ENCODE measurements at regions not wholly inside any gene's neighbourhood (a gene's known extent, or its start where the extent isn't known, plus 50 kb on each side); places are given as distances from the start of the nearest gene placed in this dataset.

DNA sequence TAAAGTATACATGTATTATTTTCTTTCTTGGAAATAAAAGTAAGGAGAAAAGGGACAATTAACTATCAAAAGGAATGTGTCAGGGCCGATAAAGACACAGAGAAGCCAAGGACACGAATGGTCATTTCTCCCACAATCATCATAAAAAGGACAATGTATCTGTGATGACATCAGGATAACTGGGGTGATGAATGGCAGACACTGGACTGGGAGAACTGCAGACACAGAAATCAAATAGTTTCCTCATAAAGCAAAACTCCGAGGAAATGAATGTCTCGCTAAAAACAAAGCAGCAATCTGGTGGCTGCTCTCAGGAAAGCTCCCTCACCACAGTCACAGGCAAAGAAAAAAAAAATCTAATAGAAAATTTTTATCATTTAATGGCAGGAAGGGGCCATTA is 69.3 kb upstream of the NPY start:
- TF ChIP-seq, protein P1, sequence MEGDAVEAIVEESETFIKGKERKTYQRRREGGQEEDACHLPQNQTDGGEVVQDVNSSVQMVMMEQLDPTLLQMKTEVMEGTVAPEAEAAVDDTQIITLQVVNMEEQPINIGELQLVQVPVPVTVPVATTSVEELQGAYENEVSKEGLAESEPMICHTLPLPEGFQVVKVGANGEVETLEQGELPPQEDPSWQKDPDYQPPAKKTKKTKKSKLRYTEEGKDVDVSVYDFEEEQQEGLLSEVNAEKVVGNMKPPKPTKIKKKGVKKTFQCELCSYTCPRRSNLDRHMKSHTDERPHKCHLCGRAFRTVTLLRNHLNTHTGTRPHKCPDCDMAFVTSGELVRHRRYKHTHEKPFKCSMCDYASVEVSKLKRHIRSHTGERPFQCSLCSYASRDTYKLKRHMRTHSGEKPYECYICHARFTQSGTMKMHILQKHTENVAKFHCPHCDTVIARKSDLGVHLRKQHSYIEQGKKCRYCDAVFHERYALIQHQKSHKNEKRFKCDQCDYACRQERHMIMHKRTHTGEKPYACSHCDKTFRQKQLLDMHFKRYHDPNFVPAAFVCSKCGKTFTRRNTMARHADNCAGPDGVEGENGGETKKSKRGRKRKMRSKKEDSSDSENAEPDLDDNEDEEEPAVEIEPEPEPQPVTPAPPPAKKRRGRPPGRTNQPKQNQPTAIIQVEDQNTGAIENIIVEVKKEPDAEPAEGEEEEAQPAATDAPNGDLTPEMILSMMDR (conservative IDR thresholded peaks at IDR 0.05), result no peak
- no peak overlapping the region for H3K27ac ChIP-seq

DNA sequence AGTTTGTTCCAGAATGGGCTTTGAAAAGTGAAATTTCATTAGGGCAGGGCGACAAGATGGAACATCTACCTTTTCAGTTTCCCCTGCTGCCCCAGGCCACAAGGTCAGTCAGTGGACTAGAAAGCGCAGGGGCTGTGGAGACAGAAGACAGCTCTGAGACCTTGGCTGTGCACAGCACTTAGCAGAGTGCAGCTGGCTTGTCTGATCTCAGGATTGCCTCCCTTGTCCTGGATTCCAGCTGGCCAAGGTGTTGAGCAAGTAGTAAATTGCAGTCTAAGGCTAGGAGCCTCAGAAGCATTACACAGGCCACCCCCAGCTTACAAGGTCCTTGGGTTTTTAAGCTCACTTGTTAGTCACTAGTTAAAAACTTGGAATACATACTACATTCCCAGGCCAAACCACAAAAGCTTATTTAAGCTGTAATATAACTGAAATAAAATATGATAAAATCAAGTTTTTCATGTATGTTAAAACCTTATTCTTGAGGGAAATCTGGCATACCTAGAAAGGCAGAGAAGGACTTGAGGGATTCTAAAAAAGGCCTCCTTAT is 67.3 kb upstream of the NPY start:
- no peak overlapping the region for H3K27ac ChIP-seq
- TF ChIP-seq, protein P1 (conservative IDR thresholded peaks at IDR 0.05), result no peak

DNA sequence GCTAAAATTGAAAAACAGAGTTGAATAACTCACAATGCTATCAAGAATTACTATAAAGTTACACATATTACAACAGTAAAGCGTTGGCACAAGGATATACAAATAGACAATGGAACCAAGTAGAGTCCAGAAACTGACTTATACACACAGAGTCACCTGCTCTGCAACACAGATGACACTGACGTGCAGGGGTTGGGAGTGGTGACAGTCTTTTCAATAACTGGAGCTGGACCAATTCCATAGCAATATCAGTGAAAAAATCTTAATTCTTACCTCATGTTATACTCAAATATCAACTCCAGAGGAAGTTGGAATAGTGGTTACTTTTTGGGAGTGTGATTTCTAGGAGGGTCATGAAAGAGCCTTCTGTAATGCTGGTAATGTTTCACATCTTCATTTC is 62.5 kb upstream of the NPY start:
- TF ChIP-seq, protein P1 (conservative IDR thresholded peaks at IDR 0.05), result no peak
- no peak overlapping the region for H3K27ac ChIP-seq

DNA sequence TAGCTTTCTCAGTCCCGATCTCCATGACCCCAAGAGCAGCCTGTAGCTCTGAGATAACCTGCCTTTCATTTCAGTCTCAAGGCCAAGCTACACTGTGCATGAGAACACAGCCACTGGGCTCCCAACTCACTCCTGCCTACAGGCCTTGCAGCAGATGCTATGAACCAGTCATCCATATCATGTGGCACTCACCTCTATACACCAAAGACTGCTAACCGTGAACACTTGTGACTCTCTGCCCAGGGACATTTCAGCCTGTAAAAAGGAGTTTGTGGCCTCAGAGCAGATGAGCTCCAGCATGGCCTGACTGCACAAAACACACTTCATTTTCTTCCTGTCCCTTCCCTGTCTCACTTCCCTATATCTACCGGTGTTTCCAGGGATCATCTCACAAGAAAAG is 56.9 kb upstream of the NPY start:
- no peak overlapping the region for H3K27ac ChIP-seq
- TF ChIP-seq, protein P1 (conservative IDR thresholded peaks at IDR 0.05), result no peak

DNA sequence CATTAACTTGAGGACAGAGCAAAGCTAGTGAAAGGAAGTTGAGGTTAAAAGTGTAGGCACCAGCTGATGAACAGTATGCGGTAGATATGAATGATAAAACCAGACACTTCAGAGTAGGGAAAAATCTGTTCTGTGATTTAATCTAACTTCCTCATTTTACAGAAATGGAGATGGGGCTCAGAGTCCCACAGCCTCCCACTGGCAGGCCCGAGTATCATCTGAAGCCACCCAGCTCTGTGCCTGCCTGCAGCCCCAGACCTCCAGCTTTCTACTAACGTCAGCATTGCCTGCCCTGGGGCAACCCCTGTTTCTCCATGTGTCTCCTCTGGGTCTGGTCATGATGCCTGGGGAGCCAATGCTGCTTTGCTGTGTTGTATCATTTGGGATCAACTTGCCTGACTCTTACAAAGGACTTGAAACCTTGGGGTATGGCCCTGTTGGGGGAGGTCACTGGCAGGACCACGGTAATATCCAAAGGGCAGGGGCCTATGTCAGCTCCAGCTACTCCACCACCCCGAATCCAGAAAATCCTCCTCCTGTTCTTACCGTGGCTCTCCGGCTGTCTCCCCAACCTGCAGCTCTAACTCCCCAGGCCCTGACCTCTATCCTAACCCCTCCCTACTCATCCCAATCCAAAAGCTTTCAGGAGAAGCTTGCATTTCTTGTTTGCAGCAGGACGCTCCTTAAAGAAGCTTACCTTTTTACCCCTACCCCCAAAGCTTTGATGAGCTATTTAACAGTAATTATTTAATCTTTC is 56.2 kb upstream of the NPY start:
- TF ChIP-seq, protein P1 (conservative IDR thresholded peaks at IDR 0.05), result no peak
- H3K27ac ChIP-seq, result peak overlapping the region; percentile 1; the same call in 1 of the 2 replicates

DNA sequence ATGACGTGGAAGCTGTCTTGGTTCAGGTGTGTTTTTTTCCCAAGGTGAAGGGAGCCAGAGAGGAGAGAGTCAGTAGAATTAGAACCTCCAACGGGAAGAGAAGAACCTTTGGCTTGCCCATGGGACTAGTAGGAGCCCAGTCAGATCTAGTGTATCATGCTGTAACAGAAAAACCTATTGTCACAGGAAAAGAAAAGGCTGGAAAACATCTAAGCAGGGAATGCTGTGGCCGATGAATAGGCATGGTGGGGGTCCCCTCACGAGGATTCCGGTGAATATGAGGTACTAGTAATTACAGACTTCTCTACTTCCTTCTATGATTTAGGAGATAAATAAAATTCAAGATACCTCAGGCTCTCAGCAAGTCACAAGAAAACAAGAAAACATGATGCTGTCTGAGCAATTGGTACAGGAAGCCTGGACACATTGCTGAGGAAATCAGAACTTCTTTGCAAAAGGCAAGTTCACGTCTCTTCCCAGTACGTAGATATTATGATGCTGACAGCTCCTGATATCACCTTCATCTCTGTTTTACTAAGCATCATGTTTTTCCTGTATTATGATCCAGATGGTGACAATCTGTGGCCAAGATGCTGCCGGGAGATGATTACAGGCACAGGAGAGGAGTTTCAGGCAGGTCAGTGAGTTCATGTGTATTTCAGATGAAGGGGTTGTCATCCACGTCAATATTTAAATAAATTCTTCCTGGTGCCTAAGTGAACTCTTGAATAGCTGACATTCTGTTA is 54.3 kb upstream of the NPY start:
- H3K27ac ChIP-seq, result no peak overlapping the region
- TF ChIP-seq, protein P1 (conservative IDR thresholded peaks at IDR 0.05), result no peak

DNA sequence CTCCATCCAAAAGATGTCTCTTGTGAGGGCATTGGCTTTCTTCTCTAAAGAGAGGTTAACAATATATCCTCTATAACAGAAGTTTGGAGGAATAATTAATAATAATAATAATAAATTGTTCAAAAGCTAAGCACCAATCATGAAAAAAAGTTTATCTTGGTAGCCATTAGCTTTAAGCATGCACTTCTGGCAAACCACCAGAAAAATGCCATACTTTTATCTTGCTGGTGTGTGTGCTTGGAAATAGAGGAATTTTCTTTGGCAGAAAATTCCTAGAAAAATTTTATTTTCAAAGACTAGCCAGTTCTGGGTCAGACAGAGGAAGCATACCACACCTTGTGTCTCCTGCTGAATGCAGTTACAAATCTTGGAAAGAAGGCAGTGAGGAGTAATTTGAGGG is 52.5 kb upstream of the NPY start:
- H3K27ac ChIP-seq, result no peak overlapping the region
- TF ChIP-seq, protein P1 (conservative IDR thresholded peaks at IDR 0.05), result no peak
